Duodenal mucosa (tissue), 2 donors: ENCODE measurements at regions not wholly inside any gene's neighbourhood (a gene's known extent, or its start where the extent isn't known, plus 50 kb on each side); places are given as distances from the start of the nearest gene placed in this dataset.
"Not testable (repeated sequence)": the region's sequence is repeated elsewhere in the genome, so short reads cannot be mapped to it uniquely, and the experiment has no call there.

Source experiments
- H3K27ac ChIP-seq: one replicate; pipeline ENCODE4 v1.7.0; 2013; ENCODE audit warnings: low read depth, low read length
- H3K27me3 ChIP-seq, 2 donors: one replicate each; pipeline ENCODE4 v1.7.0; 2013; ENCODE audit warnings: low read length in 2 of 2, control low read depth in 1 of 2; ENCODE audit not compliant: insufficient read depth in 2 of 2, control insufficient read depth in 1 of 2
- H3K36me3 ChIP-seq, 2 donors: one replicate each; pipeline ENCODE4 v1.7.0; 2013; ENCODE audit warnings: low read length in 2 of 2, control low read depth in 1 of 2; ENCODE audit not compliant: insufficient read depth in 2 of 2, control insufficient read depth in 1 of 2
- H3K4me1 ChIP-seq, 2 donors: one replicate each; pipeline ENCODE4 v1.7.0; 2013; ENCODE audit warnings: low read length in 2 of 2, control low read depth in 1 of 2; ENCODE audit not compliant: insufficient read depth in 2 of 2, control insufficient read depth in 1 of 2
- H3K4me3 ChIP-seq, 2 donors: one replicate each; pipeline ENCODE4 v1.7.0; 2013; ENCODE audit warnings: low read length in 2 of 2, low read depth in 1 of 2
- H3K9ac ChIP-seq, 2 donors: one replicate each; pipeline ENCODE4 v1.7.0; 2013; ENCODE audit warnings: low read length in 2 of 2, low read depth in 1 of 2
- H3K9me3 ChIP-seq, 2 donors: one replicate each; pipeline ENCODE4 v1.7.0; 2013; ENCODE audit warnings: low read length in 2 of 2, control low read depth in 1 of 2; ENCODE audit not compliant: control insufficient read depth in 1 of 2

GRCh38 chr6:78665819-78666218, 201.5 kb upstream of the IRAK1BP1 start:
- not testable (repeated sequence) for H3K4me3 ChIP-seq, H3K9me3 ChIP-seq, H3K27me3 ChIP-seq, H3K4me1 ChIP-seq, H3K36me3 ChIP-seq, H3K27ac ChIP-seq, H3K9ac ChIP-seq

- H3K27ac ChIP-seq, result no peak overlapping the region
- no peaks in the 10 kb centered on the region for H3K27me3 ChIP-seq
- H3K4me3 ChIP-seq, result no peak overlapping the region
- H3K36me3 ChIP-seq, result no peaks in the 10 kb centered on the region
- H3K9ac ChIP-seq, result no peak overlapping the region
- H3K9me3 ChIP-seq, result no peaks in the 10 kb centered on the region
- H3K4me1 ChIP-seq, result no peaks in the 10 kb centered on the region
Observed at GRCh38 chr6:78666764-78667163, 200.6 kb upstream of the IRAK1BP1 start.

- Histone ChIP-seq H3K36me3 (no peaks in the 10 kb centered on the region), H3K4me1 (peaks cover 0 to 4% of the 10 kb centered on the region in 2 donors), H3K27me3 (no peaks in the 10 kb centered on the region), H3K4me3 (no peak overlapping the region), H3K9ac (no peak overlapping the region), H3K27ac (no peak overlapping the region), H3K9me3 (no peaks in the 10 kb centered on the region)
Observed at GRCh38 chr6:78670156-78670555, 197.2 kb upstream of the IRAK1BP1 start.

GRCh38 chr6:78670802-78671201, 196.5 kb upstream of the IRAK1BP1 start:
- Histone ChIP-seq H3K27me3 (no peaks in the 10 kb centered on the region), H3K36me3 (no peaks in the 10 kb centered on the region), H3K9ac (no peak overlapping the region), H3K4me3 (no peak overlapping the region), H3K4me1 (peaks cover 0 to 4% of the 10 kb centered on the region in 2 donors), H3K9me3 (no peaks in the 10 kb centered on the region), H3K27ac (no peak overlapping the region)

GRCh38 chr6:78676069-78677007, 191.0 kb upstream of the IRAK1BP1 start:
- not testable (repeated sequence) for H3K4me3 ChIP-seq, H3K9me3 ChIP-seq, H3K27me3 ChIP-seq, H3K27ac ChIP-seq, H3K4me1 ChIP-seq, H3K9ac ChIP-seq, H3K36me3 ChIP-seq

- H3K4me3 ChIP-seq, result no peak overlapping the region
- H3K27me3 ChIP-seq, result no peaks in the 10 kb centered on the region
- peaks cover 0 to 3% of the 10 kb centered on the region in 2 donors for H3K4me1 ChIP-seq
- H3K27ac ChIP-seq, result no peak overlapping the region
- no peak overlapping the region for H3K9ac ChIP-seq
- no peaks in the 10 kb centered on the region for H3K9me3 ChIP-seq
- no peaks in the 10 kb centered on the region for H3K36me3 ChIP-seq
Observed at GRCh38 chr6:78688668-78689067, 178.7 kb upstream of the IRAK1BP1 start.

GRCh38 chr6:78693835-78694234, 173.5 kb upstream of the IRAK1BP1 start:
- Histone ChIP-seq H3K9ac (no peak overlapping the region), H3K36me3 (no peaks in the 10 kb centered on the region), H3K27ac (no peak overlapping the region)

GRCh38 chr6:78694628-78695027, 172.7 kb upstream of the IRAK1BP1 start:
- H3K9me3 ChIP-seq, H3K36me3 ChIP-seq, H3K27ac ChIP-seq, H3K9ac ChIP-seq, H3K27me3 ChIP-seq, H3K4me1 ChIP-seq, H3K4me3 ChIP-seq: not testable (repeated sequence)

More at GRCh38 chr6:78693835-78694234, 173.5 kb upstream of the IRAK1BP1 start:
- Histone ChIP-seq H3K9me3 (no peaks in the 10 kb centered on the region), H3K4me3 (no peak overlapping the region), H3K27me3 (no peaks in the 10 kb centered on the region), H3K4me1 (peaks cover 0 to 3% of the 10 kb centered on the region in 2 donors)

GRCh38 chr6:78700991-78701390, 166.4 kb upstream of the IRAK1BP1 start:
- Histone ChIP-seq H3K4me3 (no peak overlapping the region), H3K4me1 (no peaks in the 10 kb centered on the region), H3K36me3 (no peaks in the 10 kb centered on the region)

GRCh38 chr6:78701407-78701806, 165.9 kb upstream of the IRAK1BP1 start:
- Histone ChIP-seq H3K36me3 (no peaks in the 10 kb centered on the region), H3K27me3 (no peaks in the 10 kb centered on the region), H3K9ac (no peak overlapping the region), H3K9me3 (no peaks in the 10 kb centered on the region), H3K4me3 (no peak overlapping the region), H3K27ac (no peak overlapping the region), H3K4me1 (no peaks in the 10 kb centered on the region)

More at GRCh38 chr6:78700991-78701390, 166.4 kb upstream of the IRAK1BP1 start:
- H3K9me3 ChIP-seq, result no peaks in the 10 kb centered on the region
- H3K9ac ChIP-seq, result no peak overlapping the region
- H3K27ac ChIP-seq, result no peak overlapping the region
- no peaks in the 10 kb centered on the region for H3K27me3 ChIP-seq
